MCF 10A (cell line): ENCODE measurements at regions not wholly inside any gene's neighbourhood (a gene's known extent, or its start where the extent isn't known, plus 50 kb on each side); places are given as distances from the start of the nearest gene placed in this dataset.
A peak's percentile ranks its signal among the peaks of the same experiment; 100 is the strongest.

Experiments used
- BruUV-seq: library from RNA; stranded (reverse); fragments of 400-500 nt; replicated peaks from 2 replicates; lab custom pipeline; 2021; lab: Mats Ljungman, UMichigan
- CTCF ChIA-PET: fragments of 300-600 bp; sonication (Branson Sonifier 250); formaldehyde crosslinking; extraction: SDS; loops from one replicate; lab custom pipeline; 2021; ENCODE audit warnings: antibody characterized with exemption, inconsistent platforms; lab: Yijun Ruan, JAX
- POLR2A ChIA-PET: fragments of 300-600, 350-650 bp; sonication (Branson Sonifier 250); formaldehyde crosslinking; extraction: SDS; loops from one replicate; lab custom pipeline; 2020; ENCODE audit warnings: antibody characterized with exemption, inconsistent platforms; lab: Yijun Ruan, JAX
- DNase-seq: peaks from one replicate; pipeline ENCODE4 v3.0.0-alpha.2; 2018; ENCODE audit not compliant: unreplicated experiment
- H3K27ac Mint-ChIP-seq: one replicate; pipeline ENCODE4 v1.8.0; 2022; ENCODE audit warnings: mild to moderate bottlenecking, low read depth, mixed read lengths; ENCODE audit not compliant: unreplicated experiment
- H3K27me3 Mint-ChIP-seq: one replicate; pipeline ENCODE4 v1.8.0; 2022; ENCODE audit warnings: mixed read lengths; ENCODE audit not compliant: insufficient read depth, unreplicated experiment
- H3K36me3 Mint-ChIP-seq: one replicate; pipeline ENCODE4 v1.8.0; 2022; ENCODE audit warnings: mild to moderate bottlenecking, moderate library complexity, mixed read lengths; ENCODE audit not compliant: insufficient read depth, unreplicated experiment
- H3K4me1 Mint-ChIP-seq: one replicate; pipeline ENCODE4 v1.8.0; 2022; ENCODE audit warnings: mixed read lengths; ENCODE audit not compliant: insufficient read depth, unreplicated experiment
- H3K4me3 Mint-ChIP-seq: one replicate; pipeline ENCODE4 v1.8.0; 2022; ENCODE audit warnings: mild to moderate bottlenecking, moderate library complexity, mixed read lengths; ENCODE audit not compliant: unreplicated experiment
- H3K9me3 Mint-ChIP-seq: one replicate; pipeline ENCODE4 v1.8.0; 2022; ENCODE audit warnings: mixed read lengths; ENCODE audit not compliant: unreplicated experiment
- intact Hi-C: fragments of 100-400 bp; cut with micrococcal nuclease; formaldehyde crosslinking; loops from 2 replicates; pipeline ENCODE4 v1.14.1; 2022
- TF ChIP-seq, protein P1 (sequence below): fragments of 200-600 bp; IDR thresholded peaks from one replicate; pipeline ENCODE4 v1.8.0; 2022; ENCODE audit warnings: antibody characterized with exemption, mild to moderate bottlenecking; ENCODE audit not compliant: unreplicated experiment

DNA sequence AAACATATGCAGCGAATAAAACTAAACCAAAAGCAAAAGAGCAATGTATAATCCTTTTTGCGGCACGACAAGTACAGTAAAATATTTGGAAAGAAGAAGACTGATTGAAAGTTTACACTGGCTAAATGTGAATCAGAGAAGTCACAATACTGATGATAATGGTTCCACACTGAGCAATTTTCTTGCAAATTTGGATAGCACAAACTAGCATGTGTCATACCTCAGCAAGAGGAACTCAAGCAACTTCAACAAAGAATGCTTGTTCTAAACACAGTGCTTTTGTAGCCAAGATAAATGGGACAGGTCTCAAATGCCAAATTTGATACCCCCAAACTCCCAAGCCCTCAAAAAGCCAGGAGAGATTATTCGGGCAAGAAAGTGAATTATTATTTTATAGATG lies 839.1 kb downstream of the GALC start:
- Mint-ChIP-seq H3K27ac (no peak overlapping the region), H3K27me3 (no peaks in the 10 kb centered on the region), H3K4me3 (no peak overlapping the region), H3K9me3 (no peaks in the 10 kb centered on the region), H3K4me1 (peaks cover 11% of the 10 kb centered on the region), H3K36me3 (no peaks in the 10 kb centered on the region)
- CTCF ChIA-PET: no interaction called here
- DNase-seq: no peak
- no TSS peak for BruUV-seq
- intact Hi-C loops: no loop called here
- POLR2A ChIA-PET: no interaction called here
- TF ChIP-seq, protein P1, sequence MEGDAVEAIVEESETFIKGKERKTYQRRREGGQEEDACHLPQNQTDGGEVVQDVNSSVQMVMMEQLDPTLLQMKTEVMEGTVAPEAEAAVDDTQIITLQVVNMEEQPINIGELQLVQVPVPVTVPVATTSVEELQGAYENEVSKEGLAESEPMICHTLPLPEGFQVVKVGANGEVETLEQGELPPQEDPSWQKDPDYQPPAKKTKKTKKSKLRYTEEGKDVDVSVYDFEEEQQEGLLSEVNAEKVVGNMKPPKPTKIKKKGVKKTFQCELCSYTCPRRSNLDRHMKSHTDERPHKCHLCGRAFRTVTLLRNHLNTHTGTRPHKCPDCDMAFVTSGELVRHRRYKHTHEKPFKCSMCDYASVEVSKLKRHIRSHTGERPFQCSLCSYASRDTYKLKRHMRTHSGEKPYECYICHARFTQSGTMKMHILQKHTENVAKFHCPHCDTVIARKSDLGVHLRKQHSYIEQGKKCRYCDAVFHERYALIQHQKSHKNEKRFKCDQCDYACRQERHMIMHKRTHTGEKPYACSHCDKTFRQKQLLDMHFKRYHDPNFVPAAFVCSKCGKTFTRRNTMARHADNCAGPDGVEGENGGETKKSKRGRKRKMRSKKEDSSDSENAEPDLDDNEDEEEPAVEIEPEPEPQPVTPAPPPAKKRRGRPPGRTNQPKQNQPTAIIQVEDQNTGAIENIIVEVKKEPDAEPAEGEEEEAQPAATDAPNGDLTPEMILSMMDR: no peak

DNA sequence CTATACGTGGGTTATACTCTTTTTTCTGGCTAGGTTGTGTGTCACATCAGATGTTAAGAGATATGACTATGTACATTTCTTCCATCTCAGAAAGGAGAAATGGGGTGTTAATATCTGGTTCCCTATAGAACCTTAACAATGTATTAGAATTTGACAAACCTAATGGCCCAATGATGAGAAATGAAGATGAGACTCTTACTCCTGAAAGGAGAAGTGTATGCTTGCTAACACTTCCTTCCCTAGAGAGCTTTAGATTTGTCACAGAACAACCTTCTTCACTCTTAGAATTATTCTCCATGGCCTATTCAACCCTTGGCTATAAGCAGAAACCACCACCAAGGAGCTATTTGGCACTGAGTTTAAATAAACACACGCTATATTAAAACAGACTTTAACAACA lies 839.6 kb downstream of the GALC start:
- ChIA-PET CTCF (no interaction called here), POLR2A (no interaction called here)
- Mint-ChIP-seq H3K36me3 (no peaks in the 10 kb centered on the region), H3K4me3 (no peak overlapping the region), H3K4me1 (peaks cover 11% of the 10 kb centered on the region), H3K27me3 (no peaks in the 10 kb centered on the region), H3K27ac (no peak overlapping the region), H3K9me3 (no peaks in the 10 kb centered on the region)
- intact Hi-C loops: no loop called here
- no peak for DNase-seq
- TF ChIP-seq, protein P1: no peak
- BruUV-seq: no TSS peak

DNA sequence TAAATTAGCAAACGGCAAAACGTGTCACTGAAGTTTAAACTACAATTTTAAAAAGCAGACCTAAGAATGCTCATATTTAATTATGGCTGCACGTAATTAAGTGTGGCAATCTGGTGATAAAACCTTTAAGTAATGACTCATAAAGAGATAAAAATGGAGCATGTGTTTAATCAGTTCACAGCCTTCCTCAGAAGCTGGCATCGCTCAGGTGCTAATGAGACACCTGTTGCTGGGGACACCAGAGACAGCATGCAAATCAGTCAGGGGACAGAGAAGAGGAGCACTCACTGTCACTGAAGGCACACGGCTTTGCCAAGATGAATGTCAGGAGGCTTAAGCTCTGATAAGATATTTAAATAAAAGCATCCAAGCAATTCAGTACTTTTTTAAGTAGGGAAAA lies 840.3 kb downstream of the GALC start:
- Mint-ChIP-seq H3K4me3 (no peak overlapping the region), H3K27me3 (no peaks in the 10 kb centered on the region), H3K27ac (no peak overlapping the region), H3K9me3 (no peaks in the 10 kb centered on the region), H3K4me1 (peaks cover 11% of the 10 kb centered on the region), H3K36me3 (no peaks in the 10 kb centered on the region)
- BruUV-seq: no TSS peak
- CTCF ChIA-PET: interaction anchor here (0.7 kb wide), 1 partner anchor 451 kb away, joined by 3 read pairs; no protein-coding TSS in a partner anchor
- TF ChIP-seq, protein P1: no peak
- POLR2A ChIA-PET: interaction anchor here (0.6 kb wide), 1 partner anchor 118 kb away, joined by 4 read pairs; no protein-coding TSS in a partner anchor
- no peak for DNase-seq
- intact Hi-C loops: no loop called here

DNA sequence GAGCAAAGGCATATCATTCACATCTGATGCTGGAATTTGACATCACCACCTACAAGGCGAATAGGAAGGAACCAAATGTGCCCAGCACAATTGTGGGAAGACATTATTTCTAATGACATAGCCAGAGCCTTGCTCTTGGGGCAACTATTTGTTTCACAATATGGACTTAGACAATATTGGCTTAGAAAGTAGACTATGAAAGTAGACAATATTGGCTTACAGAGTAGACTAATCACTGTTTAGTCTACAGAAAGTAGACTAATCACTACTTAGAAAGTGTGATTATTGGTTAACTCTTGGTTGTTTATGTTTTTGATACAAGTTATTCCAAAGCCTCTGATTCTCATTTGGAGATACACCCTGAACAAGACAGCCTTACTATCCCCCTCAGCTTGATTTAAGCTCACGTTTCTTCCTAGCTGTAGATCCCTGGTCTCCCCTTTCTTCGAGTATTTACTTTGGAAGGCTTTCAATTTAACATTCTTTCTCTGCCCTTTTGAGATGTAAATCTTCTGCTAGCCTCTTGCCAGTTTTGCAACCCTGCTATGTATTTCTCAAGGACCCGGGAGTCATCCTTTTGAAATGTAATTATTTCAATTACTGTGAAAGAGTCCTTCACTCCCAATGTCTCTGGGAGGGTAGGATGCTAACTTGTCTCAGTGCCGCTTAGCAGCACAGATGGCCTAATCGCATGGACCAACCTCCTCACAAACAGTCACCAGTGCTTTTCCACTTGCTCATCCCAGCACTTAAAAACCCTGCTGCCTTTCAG lies 843.2 kb downstream of the GALC start:
- Mint-ChIP-seq H3K36me3 (no peaks in the 10 kb centered on the region), H3K4me1 (peaks cover 11% of the 10 kb centered on the region), H3K4me3 (no peak overlapping the region), H3K27me3 (no peaks in the 10 kb centered on the region), H3K27ac (peak overlapping the region; percentile 7), H3K9me3 (no peaks in the 10 kb centered on the region)
- no TSS peak for BruUV-seq
- intact Hi-C loops: no loop called here
- POLR2A ChIA-PET: no interaction called here
- CTCF ChIA-PET: no interaction called here
- DNase-seq: peak; percentile 75
- TF ChIP-seq, protein P1: no peak
